ENCODE measurements at regions not wholly inside any gene's neighbourhood (a gene's known extent, or its start where the extent isn't known, plus 50 kb on each side); places are given as distances from the start of the nearest gene placed in this dataset.

DNA sequence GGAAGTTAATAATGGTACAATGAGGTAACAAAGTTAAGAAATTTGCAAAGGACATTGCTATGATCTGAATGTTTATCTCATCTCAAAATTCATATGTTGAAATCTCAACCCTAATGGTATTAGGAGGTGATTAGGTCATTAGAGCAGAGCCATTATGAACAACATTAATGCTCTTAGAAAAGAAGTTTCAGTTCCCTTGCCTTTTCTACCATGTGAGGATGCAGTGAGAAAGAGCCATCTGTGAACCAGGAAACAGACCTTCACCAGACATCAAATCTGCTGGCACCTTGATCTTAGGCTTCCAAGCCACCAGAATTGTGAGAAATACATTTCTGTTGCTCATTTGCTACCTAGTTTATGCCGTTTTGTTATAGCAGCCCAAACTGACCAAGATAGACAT is 757.6 kb downstream of the NR4A2 start:
- Histone ChIP-seq H3K56ac (replicated peaks; ENCODE audit: insufficient read length, low read depth, low read length) (no peak overlapping the region), H3K4me3 (ENCODE audit: extremely low read depth in 1 of 4, insufficient read depth in 2 of 4, low read depth in 3 of 4, low read length in 4 of 4) (no peak overlapping the region), H4K20me1 (replicated peaks in 1 of 2; ENCODE audit: control insufficient read depth in 1 of 2, insufficient read depth in 2 of 2, low read length in 2 of 2) (no peaks in the 10 kb centered on the region), H3K23me2 (ENCODE audit: low read depth, low read length) (no peaks in the 10 kb centered on the region), H3K4ac (replicated peaks; ENCODE audit: insufficient read length, low read depth, low read length) (no peak overlapping the region), H3K79me1 (ENCODE audit: low read depth, low read length) (no peaks in the 10 kb centered on the region), H3K36me3 (ENCODE audit: control insufficient read depth in 2 of 4, insufficient read depth in 4 of 4, low read length in 3 of 4) (no peaks in the 10 kb centered on the region), H3K4me2 (ENCODE audit: insufficient read depth in 1 of 2, low read depth in 2 of 2, low read length in 2 of 2) (no peak overlapping the region), H3K18ac (ENCODE audit: extremely low read depth, low read length) (no peak overlapping the region), H2AFZ (ENCODE audit: low read length) (no peak overlapping the region), H4K8ac (ENCODE audit: extremely low read depth, insufficient read depth, low read length) (no peak overlapping the region), H4K91ac (replicated peaks; ENCODE audit: insufficient read length, low read length) (no peak overlapping the region), H3K79me2 (ENCODE audit: control insufficient read depth in 1 of 2, insufficient read depth in 2 of 2, low read length in 2 of 2) (no peaks in the 10 kb centered on the region), H2AK5ac (ENCODE audit: low read depth, low read length) (no peak overlapping the region), H3K9me3 (ENCODE audit: insufficient read depth in 2 of 2, low read depth in 1 of 2, low read length in 1 of 2) (no peaks in the 10 kb centered on the region), H3K4me1 (replicated peaks in 1 of 4; ENCODE audit: control insufficient read depth in 3 of 4, insufficient read depth in 4 of 4, low read length in 3 of 4) (no peaks in the 10 kb centered on the region), H4K5ac (ENCODE audit: insufficient read length, low read depth, low read length) (no peak overlapping the region), H3K14ac (ENCODE audit: insufficient read length) (no peak overlapping the region), H2BK12ac (ENCODE audit: low read depth, low read length) (no peak overlapping the region), H3K9ac (replicated peaks in 1 of 4; ENCODE audit: extremely low read depth in 1 of 4, low read depth in 3 of 4, low read length in 3 of 4) (no peak overlapping the region), H2BK20ac (ENCODE audit: low read length) (no peak overlapping the region), H2BK5ac (ENCODE audit: low read depth, low read length) (no peak overlapping the region), H3K27me3 (replicated peaks in 1 of 4; ENCODE audit: control insufficient read depth in 3 of 4, extremely low read depth in 1 of 4, insufficient read depth in 3 of 4, low read length in 3 of 4) (no peaks in the 10 kb centered on the region), H2BK15ac (ENCODE audit: low read length) (no peak overlapping the region), H3K23ac (ENCODE audit: insufficient read length) (no peak overlapping the region), H2BK120ac (replicated peaks; ENCODE audit: low read depth, low read length) (no peak overlapping the region), H3K27ac (ENCODE audit: low read depth, low read length) (no peak overlapping the region)
- TF ChIP-seq SRF (IDR thresholded peaks at IDR 0.05; ENCODE audit: low read depth, low read length), result no peak
- no peak for FAIRE-seq
- WGBS, 2 experiments (ENCODE audit: extremely low coverage in 1 of 2, insufficient coverage in 1 of 2, insufficient read length in 1 of 2, insufficient replicate concordance in 2 of 2, low coverage in 1 of 2, low lambda C conversion rate in 2 of 2, missing lambda C conversion rate in 1 of 2), result 86% methylated on average over 1 of the region's 1 CpG; no CpG with 5 or more reads in 1 of the 2 experiments
- no peak for DNase-seq (ENCODE audit: low read depth in 1 of 2, low spot score in 2 of 2)
- POLR2A ChIA-PET (ENCODE audit: partially characterized antibody), result no interaction called here
- CTCF ChIA-PET (ENCODE audit: partially characterized antibody), result no interaction called here

Data from H1 (cell line).